IPS-20b (cell line): ENCODE measurements at regions not wholly inside any gene's neighbourhood (a gene's known extent, or its start where the extent isn't known, plus 50 kb on each side); places are given as distances from the start of the nearest gene placed in this dataset.
A peak's percentile ranks its signal among the peaks of the same experiment; 100 is the strongest.
"Not testable (repeated sequence)": the region's sequence is repeated elsewhere in the genome, so short reads cannot be mapped to it uniquely, and the experiment has no call there.

Experiments
- H3K27ac ChIP-seq: one replicate; pipeline ENCODE4 v1.5.1; 2013; ENCODE audit warnings: low read length
- H3K27me3 ChIP-seq: 2 replicates; pipeline ENCODE4 v1.6.1; 2013; ENCODE audit warnings: mild to moderate bottlenecking, low read length, inconsistent platforms; ENCODE audit not compliant: insufficient read depth
- H3K36me3 ChIP-seq: 2 replicates; pipeline ENCODE4 v1.6.1; 2013; ENCODE audit warnings: low read depth, mild to moderate bottlenecking, inconsistent platforms, low read length, moderate library complexity; ENCODE audit not compliant: insufficient read depth
- H3K4me1 ChIP-seq: 2 replicates; pipeline ENCODE4 v1.6.1; 2013; ENCODE audit warnings: mild to moderate bottlenecking, control low read depth, inconsistent platforms, low read length, moderate library complexity; ENCODE audit not compliant: insufficient read depth
- H3K4me3 ChIP-seq: 2 replicates; pipeline ENCODE4 v1.5.1; 2013; ENCODE audit warnings: mild to moderate bottlenecking, low read length, inconsistent platforms
- H3K9ac ChIP-seq: 2 replicates; pipeline ENCODE4 v1.6.1; 2013; ENCODE audit warnings: low read depth, mild to moderate bottlenecking, inconsistent platforms, low read length, moderate library complexity
- H3K9me3 ChIP-seq: 2 replicates; pipeline ENCODE4 v1.6.1; 2013; ENCODE audit warnings: mild to moderate bottlenecking, low read depth, low read length, inconsistent platforms; ENCODE audit not compliant: insufficient read depth

DNA sequence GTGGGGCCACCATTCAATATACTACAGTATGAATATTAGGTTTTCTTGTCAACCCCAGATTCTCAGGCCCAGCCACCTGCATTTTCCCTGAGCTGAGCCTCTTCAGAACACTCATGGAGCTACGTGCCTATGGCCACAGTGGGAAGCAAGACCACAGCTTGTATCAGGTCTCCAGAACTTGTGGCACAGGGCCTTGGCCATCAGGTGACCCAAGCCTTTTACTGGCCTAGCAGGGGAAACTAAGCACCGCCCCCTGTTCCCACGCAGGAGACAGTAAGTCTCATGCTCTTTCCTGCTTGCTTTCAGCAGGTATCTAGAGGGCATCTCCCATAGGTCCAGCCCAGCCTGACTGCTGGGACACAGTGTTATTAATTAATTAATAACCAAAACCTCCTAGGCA is 138.4 kb upstream of the MAMLD1 start:
- Histone ChIP-seq H3K4me3 (no peak overlapping the region), H3K27ac (no peak overlapping the region), H3K27me3 (peaks cover 79% of the 10 kb centered on the region), H3K36me3 (no peaks in the 10 kb centered on the region), H3K9me3 (no peaks in the 10 kb centered on the region), H3K9ac (no peak overlapping the region), H3K4me1 (peaks cover 23% of the 10 kb centered on the region)

- H3K27ac ChIP-seq: no peak overlapping the region
- peaks cover 79% of the 10 kb centered on the region for H3K27me3 ChIP-seq
- peak overlapping the region; percentile 35; the same call in 1 of the 2 replicates for H3K4me3 ChIP-seq
- H3K36me3 ChIP-seq: no peaks in the 10 kb centered on the region
- no peak overlapping the region for H3K9ac ChIP-seq
- H3K4me1 ChIP-seq: peaks cover 20% of the 10 kb centered on the region
- no peaks in the 10 kb centered on the region for H3K9me3 ChIP-seq
Observed at GRCh38 chrX:150225266-150225665, 137.9 kb upstream of the MAMLD1 start.

GRCh38 chrX:150225756-150226155 is 137.4 kb upstream of the MAMLD1 start:
- Histone ChIP-seq H3K36me3 (no peaks in the 10 kb centered on the region), H3K27me3 (peaks cover 74% of the 10 kb centered on the region), H3K27ac (no peak overlapping the region), H3K9me3 (no peaks in the 10 kb centered on the region), H3K4me3 (peak overlapping the region; percentile 35; the same call in 1 of the 2 replicates), H3K4me1 (peaks cover 15% of the 10 kb centered on the region; the same call in 1 of the 2 replicates), H3K9ac (no peak overlapping the region)

DNA sequence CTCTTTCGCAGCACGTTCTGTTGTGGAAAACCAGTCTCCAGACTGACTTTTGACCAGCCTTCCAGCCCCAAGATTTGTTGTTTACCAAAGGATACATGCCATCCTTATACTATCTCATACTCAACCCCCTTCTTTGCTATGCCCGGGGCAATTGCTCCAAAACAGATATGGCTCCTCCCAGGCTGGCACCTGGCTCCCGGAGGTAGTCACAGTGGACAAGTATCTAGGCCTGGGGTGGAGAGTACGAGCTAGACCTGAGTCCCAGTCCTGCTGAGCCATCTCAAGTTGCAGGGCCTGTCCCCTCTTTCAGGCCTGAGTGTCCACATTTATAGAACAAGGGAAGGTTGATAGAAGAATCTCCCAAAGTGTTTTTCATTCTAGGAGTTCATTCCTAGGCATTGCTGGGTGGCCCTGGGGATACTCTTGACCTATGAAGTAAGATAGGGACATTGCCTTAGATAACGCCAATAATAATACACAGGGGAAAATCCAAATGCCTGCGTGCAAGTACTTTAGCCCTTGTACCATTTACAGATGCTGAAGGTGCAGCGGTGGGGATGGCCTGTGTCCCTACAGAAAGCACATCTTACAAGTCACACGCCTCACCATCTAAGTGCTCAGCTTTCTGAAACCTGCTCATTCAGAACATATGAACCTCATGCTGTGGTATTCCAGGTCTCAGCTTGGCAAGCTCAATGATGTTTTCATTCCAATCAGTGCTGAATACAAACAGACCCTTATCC is 136.7 kb upstream of the MAMLD1 start:
- Histone ChIP-seq H3K27me3 (peaks cover 67% of the 10 kb centered on the region), H3K9ac (no peak overlapping the region), H3K27ac (no peak overlapping the region), H3K36me3 (no peaks in the 10 kb centered on the region), H3K4me3 (peak overlapping the region; percentile 35; the same call in 1 of the 2 replicates), H3K9me3 (no peaks in the 10 kb centered on the region), H3K4me1 (peaks cover 12% of the 10 kb centered on the region; the same call in 1 of the 2 replicates)

DNA sequence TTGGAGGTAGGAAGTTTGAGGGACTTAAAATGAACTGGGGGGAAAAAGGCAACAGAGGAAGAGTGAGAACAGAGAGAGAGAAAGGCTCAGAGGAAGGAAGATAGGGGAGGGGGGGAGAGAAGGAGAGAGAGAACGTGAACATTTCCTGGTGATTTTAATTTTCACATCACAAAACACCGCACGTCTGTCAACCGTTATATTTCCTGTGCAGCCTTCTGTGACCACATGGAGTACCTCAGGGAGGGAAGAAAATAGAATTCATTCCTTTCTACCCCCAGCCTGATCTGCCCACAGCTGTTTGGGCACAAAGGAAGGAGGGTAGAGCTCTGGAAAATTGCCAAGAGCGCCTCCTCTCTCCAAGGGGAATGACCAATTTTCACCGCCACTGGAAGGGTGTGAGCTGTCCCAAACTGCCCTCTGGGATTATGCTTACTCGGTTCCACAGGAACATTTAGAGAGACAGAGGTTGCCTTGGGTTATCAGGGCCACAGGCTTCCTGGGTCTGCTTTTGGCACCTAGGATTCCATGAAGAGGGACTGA is 135.7 kb upstream of the MAMLD1 start:
- Histone ChIP-seq H3K27ac (no peak overlapping the region), H3K36me3 (no peaks in the 10 kb centered on the region), H3K27me3 (peaks cover 59% of the 10 kb centered on the region), H3K4me1 (peaks cover 12% of the 10 kb centered on the region; the same call in 1 of the 2 replicates), H3K4me3 (no peak overlapping the region), H3K9ac (no peak overlapping the region), H3K9me3 (no peaks in the 10 kb centered on the region)

- Histone ChIP-seq H3K9me3 (no peaks in the 10 kb centered on the region), H3K4me1 (peaks cover 12% of the 10 kb centered on the region; the same call in 1 of the 2 replicates), H3K4me3 (no peak overlapping the region), H3K27me3 (peaks cover 55% of the 10 kb centered on the region), H3K36me3 (no peaks in the 10 kb centered on the region), H3K9ac (no peak overlapping the region), H3K27ac (no peak overlapping the region)
Observed at GRCh38 chrX:150227873-150228410, 135.2 kb upstream of the MAMLD1 start.

DNA sequence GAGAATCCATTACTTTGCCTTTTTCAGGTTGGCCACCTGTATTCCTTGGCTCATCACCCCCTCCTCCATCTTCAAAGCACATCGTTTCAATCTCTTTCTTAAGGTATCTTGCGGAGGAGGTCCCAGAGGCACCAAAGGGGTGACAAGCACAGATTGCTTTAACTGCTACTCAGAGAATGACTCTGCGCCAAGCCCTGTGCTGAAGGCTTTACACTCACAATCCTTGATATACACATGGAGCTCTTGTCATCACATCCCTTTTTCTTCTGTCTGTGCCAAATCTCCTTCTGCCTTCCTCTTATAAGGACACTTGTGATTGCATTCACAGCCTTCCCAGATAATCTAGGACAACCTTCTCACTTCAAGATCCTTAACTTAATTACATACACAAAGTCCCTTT is 134.7 kb upstream of the MAMLD1 start:
- H3K9me3 ChIP-seq: no peaks in the 10 kb centered on the region
- no peak overlapping the region for H3K4me3 ChIP-seq
- no peak overlapping the region for H3K9ac ChIP-seq
- peaks cover 12% of the 10 kb centered on the region; the same call in 1 of the 2 replicates for H3K4me1 ChIP-seq
- no peaks in the 10 kb centered on the region for H3K36me3 ChIP-seq
- peaks cover 50% of the 10 kb centered on the region for H3K27me3 ChIP-seq
- no peak overlapping the region for H3K27ac ChIP-seq

DNA sequence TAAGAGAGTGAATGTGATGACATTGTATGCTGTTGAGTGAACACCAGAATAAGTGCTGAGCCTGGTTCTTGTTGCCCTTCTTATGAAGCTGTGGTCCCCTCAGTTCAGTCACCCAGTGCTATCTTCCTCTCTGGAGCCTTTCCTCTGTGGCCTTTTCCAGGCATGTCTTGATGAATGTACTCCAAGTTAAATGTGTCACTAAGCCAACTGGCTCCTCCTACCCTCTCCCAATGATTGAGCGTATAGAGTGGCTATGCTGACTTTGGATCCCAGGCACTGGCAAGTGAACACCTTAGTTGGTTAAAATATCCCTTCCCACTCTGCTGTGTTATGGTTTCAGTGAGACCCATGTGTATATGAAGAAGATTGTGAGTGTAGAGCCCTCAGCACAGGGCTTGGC is 134.1 kb upstream of the MAMLD1 start:
- H3K9me3 ChIP-seq: no peaks in the 10 kb centered on the region
- no peak overlapping the region for H3K27ac ChIP-seq
- H3K4me3 ChIP-seq: no peak overlapping the region
- H3K27me3 ChIP-seq: peaks cover 44% of the 10 kb centered on the region
- H3K9ac ChIP-seq: no peak overlapping the region
- H3K36me3 ChIP-seq: no peaks in the 10 kb centered on the region
- H3K4me1 ChIP-seq: peaks cover 12% of the 10 kb centered on the region; the same call in 1 of the 2 replicates

DNA sequence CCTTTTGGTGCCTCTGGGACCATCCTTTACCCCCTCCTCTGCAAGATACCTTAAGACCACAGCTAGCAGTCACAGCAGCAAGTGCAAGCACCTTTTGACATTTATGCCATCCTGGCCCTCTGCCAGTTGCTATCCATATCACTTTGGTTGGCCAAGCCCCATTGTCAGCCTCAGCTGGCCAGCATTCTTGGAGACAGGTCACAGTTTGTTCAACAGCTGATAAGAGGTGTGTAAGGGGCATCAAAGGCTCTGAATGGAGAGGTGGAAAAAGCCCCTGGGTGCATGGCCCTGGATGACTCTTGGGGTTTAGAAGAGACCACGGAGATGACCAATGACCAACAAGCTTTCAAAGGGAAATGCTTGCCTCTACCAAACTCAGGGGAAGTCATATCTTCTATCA is 133.6 kb upstream of the MAMLD1 start:
- H3K36me3 ChIP-seq: no peaks in the 10 kb centered on the region
- H3K27ac ChIP-seq: no peak overlapping the region
- H3K9me3 ChIP-seq: no peaks in the 10 kb centered on the region
- H3K9ac ChIP-seq: no peak overlapping the region
- H3K27me3 ChIP-seq: peaks cover 39% of the 10 kb centered on the region
- peaks cover 12% of the 10 kb centered on the region; the same call in 1 of the 2 replicates for H3K4me1 ChIP-seq
- no peak overlapping the region for H3K4me3 ChIP-seq

DNA sequence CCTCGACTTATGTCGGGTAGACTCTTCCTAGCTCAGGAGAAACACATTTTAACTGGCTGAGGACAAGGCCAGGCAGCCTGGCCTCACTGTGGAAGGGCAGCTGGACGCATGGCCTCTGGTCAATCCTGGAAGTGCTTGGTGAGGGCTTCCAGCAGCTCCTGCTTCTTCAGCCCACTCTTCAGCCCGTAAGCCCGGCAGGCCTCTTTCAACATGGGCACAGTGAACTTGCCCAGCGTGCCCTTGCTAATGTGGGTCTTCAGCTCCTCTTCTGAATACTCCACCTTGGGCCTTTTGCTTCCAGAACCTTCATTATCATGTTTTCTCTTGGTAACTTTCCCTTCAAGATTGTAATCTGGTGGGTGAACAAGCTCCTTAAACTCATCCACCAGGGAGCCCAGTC is 132.2 kb upstream of the MAMLD1 start:
- not testable (repeated sequence) for H3K9me3 ChIP-seq, H3K36me3 ChIP-seq, H3K4me1 ChIP-seq, H3K9ac ChIP-seq, H3K27ac ChIP-seq, H3K4me3 ChIP-seq
- H3K27me3 ChIP-seq: peaks cover 27% of the 10 kb centered on the region

GRCh38 chrX:150231368-150231767 is 131.7 kb upstream of the MAMLD1 start:
- not testable (repeated sequence) for H3K27ac ChIP-seq, H3K9me3 ChIP-seq, H3K4me1 ChIP-seq, H3K9ac ChIP-seq, H3K4me3 ChIP-seq, H3K36me3 ChIP-seq
- peaks cover 23% of the 10 kb centered on the region for H3K27me3 ChIP-seq

DNA sequence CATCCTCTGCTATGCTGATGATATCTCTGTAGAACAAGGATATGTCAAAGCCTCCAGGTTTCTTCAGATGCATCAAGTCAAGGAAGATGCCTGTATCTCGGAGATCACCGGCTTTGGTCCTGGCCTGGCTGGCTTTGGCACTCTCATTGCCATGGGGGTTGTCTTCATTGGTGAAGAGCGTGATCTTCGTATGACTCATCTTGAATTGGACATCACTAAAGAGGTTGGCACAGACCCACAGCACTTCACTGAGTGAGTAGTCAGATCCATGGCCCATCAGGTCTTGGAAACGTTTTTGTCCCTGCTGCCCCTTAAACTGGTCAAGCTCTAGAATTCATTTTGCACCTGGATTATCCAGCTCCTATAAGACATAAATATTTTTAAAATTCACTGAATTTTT is 130.9 kb upstream of the MAMLD1 start:
- not testable (repeated sequence) for H3K27ac ChIP-seq, H3K4me3 ChIP-seq, H3K9ac ChIP-seq, H3K4me1 ChIP-seq, H3K36me3 ChIP-seq, H3K9me3 ChIP-seq
- H3K27me3 ChIP-seq: peaks cover 15% of the 10 kb centered on the region
